GM23338 (cell line): ENCODE measurements at regions not wholly inside any gene's neighbourhood (a gene's known extent, or its start where the extent isn't known, plus 50 kb on each side); places are given as distances from the start of the nearest gene placed in this dataset.

ENCODE experiments used
- ATAC-seq: fragments of 200-7000 bp; cut with Tn5 transposase; 3 replicates; pipeline ENCODE4 v1.9.1; 2020
- DNase-seq: peaks from one replicate; pipeline ENCODE4 v3.0.0-alpha.2; 2015; ENCODE audit warnings: low spot score
- H2AFZ ChIP-seq: fragments of 200-600 bp; sonication (generic); 2 replicates; pipeline ENCODE4 v1.8.0; 2016; ENCODE audit warnings: antibody characterized with exemption, mild to moderate bottlenecking, moderate library complexity
- H3F3A ChIP-seq: fragments of 200-600 bp; sonication (generic); replicated peaks from 2 replicates; pipeline ENCODE4 v1.8.0; 2017; ENCODE audit warnings: antibody characterized with exemption, mixed run types, low read depth
- H3K27ac ChIP-seq: fragments of 200-600 bp; sonication (generic); 2 replicates; pipeline ENCODE4 v1.6.1; 2016; ENCODE audit warnings: low read depth
- H3K27me3 ChIP-seq: fragments of 200-600 bp; sonication (generic); 2 replicates; pipeline ENCODE4 v1.8.0; 2016; ENCODE audit warnings: mild to moderate bottlenecking, mixed run types, moderate library complexity; ENCODE audit not compliant: insufficient read depth
- H3K36me3 ChIP-seq: fragments of 200-600 bp; sonication (generic); 2 replicates; pipeline ENCODE4 v1.8.0; 2016; ENCODE audit warnings: mild to moderate bottlenecking; ENCODE audit not compliant: insufficient read depth
- H3K4me1 ChIP-seq: fragments of 200-600 bp; sonication (generic); 2 replicates; pipeline ENCODE4 v1.8.0; 2016; ENCODE audit warnings: mild to moderate bottlenecking, moderate library complexity; ENCODE audit not compliant: insufficient read depth
- H3K4me2 ChIP-seq: fragments of 200-600 bp; sonication (generic); 2 replicates; pipeline ENCODE4 v1.7.1; 2017; ENCODE audit warnings: mixed run types
- H3K4me3 ChIP-seq: fragments of 200-600 bp; sonication (generic); 2 replicates; pipeline ENCODE4 v1.6.1; 2016; ENCODE audit warnings: mixed run types
- H3K79me2 ChIP-seq: fragments of 200-600 bp; sonication (generic); replicated peaks from 2 replicates; pipeline ENCODE4 v1.8.0; 2017; ENCODE audit warnings: mild to moderate bottlenecking; ENCODE audit not compliant: insufficient read depth
- H3K9me2 ChIP-seq: fragments of 200-600 bp; sonication (generic); 2 replicates; pipeline ENCODE4 v1.8.0; 2017; ENCODE audit not compliant: insufficient read depth
- H4K20me1 ChIP-seq: fragments of 200-600 bp; sonication (generic); replicated peaks from 2 replicates; pipeline ENCODE4 v1.8.0; 2017; ENCODE audit warnings: mild to moderate bottlenecking; ENCODE audit not compliant: insufficient read depth
- H3K27ac Mint-ChIP-seq: 2 replicates; pipeline ENCODE4 v1.8.0; 2020; ENCODE audit warnings: inconsistent platforms, mild to moderate bottlenecking, moderate library complexity, mixed read lengths
- H3K27me3 Mint-ChIP-seq: 3 replicates; pipeline ENCODE4 v1.8.0; 2022; ENCODE audit warnings: low read depth, mild to moderate bottlenecking, moderate library complexity, mixed read lengths, inconsistent platforms; ENCODE audit not compliant: insufficient read depth, poor library complexity
- H3K36me3 Mint-ChIP-seq: 3 replicates; pipeline ENCODE4 v1.8.0; 2021; ENCODE audit warnings: low read depth, mild to moderate bottlenecking, inconsistent platforms, moderate library complexity, mixed read lengths
- H3K4me1 Mint-ChIP-seq: 3 replicates; pipeline ENCODE4 v1.8.0; 2020; ENCODE audit warnings: mild to moderate bottlenecking, inconsistent platforms, mixed read lengths
- H3K4me3 Mint-ChIP-seq: 3 replicates; pipeline ENCODE4 v1.8.0; 2021; ENCODE audit warnings: moderate library complexity, mild to moderate bottlenecking, inconsistent platforms, mixed read lengths
- H3K9me3 Mint-ChIP-seq: 3 replicates; pipeline ENCODE4 v1.8.0; 2020; ENCODE audit warnings: moderate library complexity, mild to moderate bottlenecking, inconsistent platforms, mixed read lengths
- CREB1 ChIP-seq: fragments of 250-450 bp; sonication (Bioruptor Pico); IDR thresholded peaks from 2 replicates; pipeline ENCODE4 v1.5.0; 2020; ENCODE audit warnings: low read depth, mild to moderate bottlenecking, moderate library complexity
- CTCF ChIP-seq, 2 experiments: fragments of 200-600 bp in 1 of 2; sonication (generic) in 1 of 2; conservative IDR thresholded peaks; 2 replicates each; pipeline versions ENCODE4 v1.5.1 to v1.6.1; 2016 to 2017; ENCODE audit warnings: antibody characterized with exemption in 2 of 2, low read depth in 2 of 2, mild to moderate bottlenecking in 2 of 2, moderate library complexity in 1 of 2
- ETS1 ChIP-seq: IDR thresholded peaks from 2 replicates; pipeline ENCODE4 v1.6.1; 2016; ENCODE audit warnings: antibody characterized with exemption
- EZH2 ChIP-seq: fragments of 200-600 bp; sonication (generic); IDR thresholded peaks from one replicate; pipeline ENCODE4 v1.8.0; 2017; ENCODE audit warnings: antibody characterized with exemption, mild to moderate bottlenecking, low read depth; ENCODE audit not compliant: unreplicated experiment
- EZH2phosphoT487 ChIP-seq: fragments of 200-600 bp; sonication (generic); IDR thresholded peaks from one replicate; pipeline ENCODE4 v1.8.1; 2018; ENCODE audit warnings: antibody characterized with exemption; ENCODE audit not compliant: unreplicated experiment
- JUNB ChIP-seq: IDR thresholded peaks from one replicate; pipeline ENCODE4 v1.6.1; 2016; ENCODE audit warnings: antibody characterized with exemption; ENCODE audit not compliant: unreplicated experiment
- POLR2AphosphoS5 ChIP-seq: IDR thresholded peaks from 2 replicates; pipeline ENCODE4 v1.6.1; 2016; ENCODE audit warnings: antibody characterized with exemption, low read depth
- REST ChIP-seq: IDR thresholded peaks from one replicate; pipeline ENCODE4 v1.6.1; 2018; ENCODE audit warnings: antibody characterized with exemption; ENCODE audit not compliant: unreplicated experiment
- STAT1 ChIP-seq: IDR thresholded peaks from one replicate; pipeline ENCODE4 v1.6.1; 2016; ENCODE audit warnings: antibody characterized with exemption; ENCODE audit not compliant: unreplicated experiment
- ZNF462 ChIP-seq: fragments of 250-450 bp; sonication (Bioruptor Pico); IDR thresholded peaks from 2 replicates; pipeline ENCODE4 v1.5.0; 2020; ENCODE audit warnings: mild to moderate bottlenecking, moderate library complexity

GRCh38 chr12:102622618-102623017 is 142.3 kb upstream of the IGF1 start:
- no peaks in the 10 kb centered on the region for H3K4me1 ChIP-seq
- DNase-seq, result no peak
- H3K79me2 ChIP-seq, result no peaks in the 10 kb centered on the region
- Mint-ChIP-seq H3K9me3 (peaks cover 7% of the 10 kb centered on the region), H3K4me1 (peaks cover 2% of the 10 kb centered on the region; the same call in 1 of the 3 replicates), H3K27me3 (peaks cover 2% of the 10 kb centered on the region), H3K4me3 (no peak overlapping the region), H3K36me3 (peaks cover 4% of the 10 kb centered on the region; the same call in 2 of the 3 replicates), H3K27ac (no peak overlapping the region)
- no peak overlapping the region for H3K27ac ChIP-seq
- H3K27me3 ChIP-seq, result no peaks in the 10 kb centered on the region
- no peaks in the 10 kb centered on the region for H4K20me1 ChIP-seq
- no peaks in the 10 kb centered on the region for H3F3A ChIP-seq
- H2AFZ ChIP-seq, result no peak overlapping the region
- ATAC-seq, result no peak
- H3K36me3 ChIP-seq, result no peaks in the 10 kb centered on the region
- no peaks in the 10 kb centered on the region for H3K9me2 ChIP-seq
- no peak overlapping the region for H3K4me2 ChIP-seq
- no peak for TF ChIP-seq JUNB
- no peak for TF ChIP-seq EZH2phosphoT487
- TF ChIP-seq CTCF (conservative IDR thresholded peaks at IDR 0.05; ENCODE audit: low read depth in 2 of 2), result no peak
- no peak for TF ChIP-seq EZH2
- TF ChIP-seq REST, result no peak
- no peak for TF ChIP-seq POLR2AphosphoS5
- TF ChIP-seq CREB1, result no peak
- TF ChIP-seq ZNF462 (CRISPR knock-in tag), result no peak
- TF ChIP-seq STAT1, result no peak
- TF ChIP-seq ETS1, result no peak
- H3K4me3 ChIP-seq, result no peak overlapping the region
